HEK293 (cell line): ENCODE measurements at regions not wholly inside any gene's neighbourhood (a gene's known extent, or its start where the extent isn't known, plus 50 kb on each side); places are given as distances from the start of the nearest gene placed in this dataset.

Source experiments
- CTCF ChIA-PET: fragments of 350-600 bp; formaldehyde crosslinking; extraction: SDS; loops from one replicate; lab custom pipeline; 2021; ENCODE audit warnings: antibody characterized with exemption; lab: Yijun Ruan, JAX
- POLR2A ChIA-PET: fragments of 300-600 bp; formaldehyde crosslinking; extraction: SDS; loops from one replicate; lab custom pipeline; 2020; ENCODE audit warnings: antibody characterized with exemption, inconsistent platforms; lab: Yijun Ruan, JAX
- H3K27ac ChIP-seq: fragments of 200-500 bp; sonication (Bioruptor generic); 2 replicates; pipeline ENCODE4 v1.5.1; 2014; ENCODE audit warnings: low read depth, low read length, control low read depth, inconsistent platforms; ENCODE audit errors: extremely low read depth
- H3K36me3 ChIP-seq, 2 experiments: fragments of 200-500 bp in 1 of 2; sonication (Bioruptor generic) in 1 of 2; 1 replicate in 1 of 2; 2 replicates in 1 of 2; pipeline ENCODE4 v1.5.1; 2014 to 2017; ENCODE audit warnings: inconsistent platforms in 2 of 2, low read length in 2 of 2; ENCODE audit not compliant: control insufficient read depth in 2 of 2, insufficient read depth in 1 of 2
- H3K4me1 ChIP-seq: fragments of 200-500 bp; sonication (Bioruptor generic); 2 replicates; pipeline ENCODE4 v1.5.1; 2014; ENCODE audit warnings: mild to moderate bottlenecking, low read length, inconsistent platforms; ENCODE audit not compliant: control insufficient read depth, insufficient read depth
- H3K4me3 ChIP-seq: 2 replicates; pipeline ENCODE4 v1.5.1; 2011; ENCODE audit warnings: low read depth, mild to moderate bottlenecking, control low read depth, low read length, moderate library complexity
- H3K9me3 ChIP-seq: fragments of 200-500 bp; sonication (Bioruptor generic); 2 replicates; pipeline ENCODE4 v1.5.1; 2014; ENCODE audit warnings: low read depth, low read length, inconsistent platforms; ENCODE audit not compliant: control insufficient read depth, insufficient read depth
- ATF2 ChIP-seq: fragments of 450-650 bp; formaldehyde crosslinking; IDR thresholded peaks from 2 replicates; pipeline ENCODE4 v1.5.1; 2016; ENCODE audit warnings: missing biosample characterization, missing genetic modification characterization, low read depth
- PRDM6 ChIP-seq: fragments of 450-650 bp; formaldehyde crosslinking; IDR thresholded peaks from 2 replicates; pipeline ENCODE4 v1.5.1; 2017; ENCODE audit warnings: missing biosample characterization, missing genetic modification characterization
- RBAK ChIP-seq: fragments of 450-650 bp; formaldehyde crosslinking; IDR thresholded peaks from 2 replicates; pipeline ENCODE4 v1.5.1; 2016; ENCODE audit warnings: missing biosample characterization, missing genetic modification characterization
- SP3 ChIP-seq: fragments of 450-650 bp; formaldehyde crosslinking; IDR thresholded peaks from 2 replicates; pipeline ENCODE4 v1.5.1; 2016; ENCODE audit warnings: missing biosample characterization, missing genetic modification characterization
- SP7 ChIP-seq: fragments of 450-650 bp; formaldehyde crosslinking; IDR thresholded peaks from 2 replicates; pipeline ENCODE4 v1.5.1; 2016; ENCODE audit warnings: missing biosample characterization, missing genetic modification characterization
- ZBTB20 ChIP-seq: fragments of 450-650 bp; formaldehyde crosslinking; IDR thresholded peaks from 2 replicates; pipeline ENCODE4 v1.5.1; 2016; ENCODE audit warnings: missing biosample characterization, missing genetic modification characterization
- ZNF112 ChIP-seq: fragments of 450-650 bp; formaldehyde crosslinking; IDR thresholded peaks from 2 replicates; pipeline ENCODE4 v1.5.0; 2017; ENCODE audit warnings: missing biosample characterization, missing genetic modification characterization
- ZNF18 ChIP-seq: fragments of 450-650 bp; formaldehyde crosslinking; IDR thresholded peaks from 2 replicates; pipeline ENCODE4 v1.5.1; 2016; ENCODE audit warnings: missing biosample characterization, missing genetic modification characterization
- ZNF221 ChIP-seq: fragments of 450-650 bp; formaldehyde crosslinking; IDR thresholded peaks from 2 replicates; pipeline ENCODE4 v1.5.1; 2017; ENCODE audit warnings: missing biosample characterization, missing genetic modification characterization, borderline replicate concordance
- ZNF37A ChIP-seq: fragments of 450-650 bp; IDR thresholded peaks from 2 replicates; pipeline ENCODE4 v1.5.1; 2018; ENCODE audit warnings: missing biosample characterization, missing genetic modification characterization
- ZNF404 ChIP-seq: fragments of 450-650 bp; formaldehyde crosslinking; IDR thresholded peaks from 2 replicates; pipeline ENCODE4 v1.5.1; 2017; ENCODE audit warnings: missing biosample characterization, missing genetic modification characterization
- ZNF514 ChIP-seq: fragments of 450-650 bp; formaldehyde crosslinking; IDR thresholded peaks from 2 replicates; pipeline ENCODE4 v1.5.1; 2016; ENCODE audit warnings: missing biosample characterization, missing genetic modification characterization
- ZNF623 ChIP-seq: fragments of 450-650 bp; formaldehyde crosslinking; IDR thresholded peaks from 2 replicates; pipeline ENCODE4 v1.5.1; 2016; ENCODE audit warnings: missing biosample characterization, missing genetic modification characterization
- ZNF654 ChIP-seq: fragments of 450-650 bp; formaldehyde crosslinking; IDR thresholded peaks from 2 replicates; pipeline ENCODE4 v1.5.1; 2016; ENCODE audit warnings: low read depth, missing biosample characterization, missing genetic modification characterization
- ZNF664 ChIP-seq: fragments of 450-650 bp; formaldehyde crosslinking; IDR thresholded peaks from 2 replicates; pipeline ENCODE4 v1.5.1; 2016; ENCODE audit warnings: missing biosample characterization, missing genetic modification characterization
- ZNF843 ChIP-seq: fragments of 450-650 bp; formaldehyde crosslinking; IDR thresholded peaks from 2 replicates; pipeline ENCODE4 v1.5.1; 2016; ENCODE audit warnings: missing biosample characterization, missing genetic modification characterization
- ZSCAN23 ChIP-seq: fragments of 450-650 bp; formaldehyde crosslinking; IDR thresholded peaks from 2 replicates; pipeline ENCODE4 v1.5.1; 2016; ENCODE audit warnings: missing biosample characterization, missing genetic modification characterization
- ZSCAN30 ChIP-seq: fragments of 450-650 bp; IDR thresholded peaks from 2 replicates; pipeline ENCODE4 v1.5.1; 2018; ENCODE audit warnings: missing biosample characterization, mild to moderate bottlenecking, missing genetic modification characterization, moderate library complexity
- ZSCAN4 ChIP-seq: fragments of 450-650 bp; formaldehyde crosslinking; IDR thresholded peaks from 2 replicates; pipeline ENCODE4 v1.5.1; 2017; ENCODE audit warnings: missing biosample characterization, missing genetic modification characterization
- ZSCAN5A ChIP-seq: fragments of 450-650 bp; formaldehyde crosslinking; IDR thresholded peaks from 2 replicates; pipeline ENCODE4 v1.5.1; 2016; ENCODE audit warnings: missing biosample characterization, missing genetic modification characterization

- Histone ChIP-seq H3K27ac (no peak overlapping the region), H3K36me3 (no peaks in the 10 kb centered on the region), H3K9me3 (no peaks in the 10 kb centered on the region), H3K4me1 (no peaks in the 10 kb centered on the region), H3K4me3 (no peak overlapping the region)
- TF ChIP-seq ZNF112 (tag by site-specific recombination): no peak
- no peak for TF ChIP-seq RBAK
- no peak for TF ChIP-seq ZSCAN4
- no peak for TF ChIP-seq ZNF37A (tag by site-specific recombination)
- TF ChIP-seq ZNF654 (tag by site-specific recombination): no peak
- no peak for TF ChIP-seq ZBTB20 (tag by site-specific recombination)
- no peak for TF ChIP-seq ATF2 (tag by site-specific recombination)
- no peak for TF ChIP-seq ZSCAN30
- TF ChIP-seq ZNF664: no peak
- TF ChIP-seq ZNF221: no peak
- TF ChIP-seq ZNF18 (tag by site-specific recombination): no peak
- no peak for TF ChIP-seq SP7 (tag by site-specific recombination)
- TF ChIP-seq SP3 (tag by site-specific recombination): no peak
- no peak for TF ChIP-seq ZNF843 (tag by site-specific recombination)
- TF ChIP-seq ZNF623 (tag by site-specific recombination): no peak
- no peak for TF ChIP-seq ZNF404 (tag by site-specific recombination)
- no peak for TF ChIP-seq PRDM6
- no peak for TF ChIP-seq ZSCAN23 (tag by site-specific recombination)
- no peak for TF ChIP-seq ZSCAN5A (tag by site-specific recombination)
- CTCF ChIA-PET: no interaction called here
- POLR2A ChIA-PET: no interaction called here
Measured at GRCh38 chr16:62814891-62815290, 778.7 kb upstream of the CDH8 start.

- no peaks in the 10 kb centered on the region for H3K36me3 ChIP-seq
- TF ChIP-seq ZNF514 (tag by site-specific recombination): no peak
- TF ChIP-seq, all 188 proteins: peak for 0
- Histone ChIP-seq H3K9me3 (no peaks in the 10 kb centered on the region), H3K4me1 (no peaks in the 10 kb centered on the region), H3K4me3 (no peak overlapping the region), H3K27ac (no peak overlapping the region)
- ChIA-PET CTCF (no interaction called here), POLR2A (no interaction called here)
Measured at GRCh38 chr16:62805221-62805857, 769.1 kb upstream of the CDH8 start.
